Colon (tissue), 2 donors: ENCODE measurements at regions not wholly inside any gene's neighbourhood (a gene's known extent, or its start where the extent isn't known, plus 50 kb on each side); places are given as distances from the start of the nearest gene placed in this dataset.
A peak's percentile ranks its signal among the peaks of the same experiment; 100 is the strongest.

Source experiments
- FAIRE-seq: peaks from 2 replicates; lab custom pipeline; 2012; peaks lifted over from hg19 to GRCh38; lab: Jason Lieb, UNC
- donor health status: control.
- donor health status: control.

GRCh38 chr6:147133669-147134068 is 70.5 kb upstream of the STXBP5 start:
- FAIRE-seq = no peak

DNA sequence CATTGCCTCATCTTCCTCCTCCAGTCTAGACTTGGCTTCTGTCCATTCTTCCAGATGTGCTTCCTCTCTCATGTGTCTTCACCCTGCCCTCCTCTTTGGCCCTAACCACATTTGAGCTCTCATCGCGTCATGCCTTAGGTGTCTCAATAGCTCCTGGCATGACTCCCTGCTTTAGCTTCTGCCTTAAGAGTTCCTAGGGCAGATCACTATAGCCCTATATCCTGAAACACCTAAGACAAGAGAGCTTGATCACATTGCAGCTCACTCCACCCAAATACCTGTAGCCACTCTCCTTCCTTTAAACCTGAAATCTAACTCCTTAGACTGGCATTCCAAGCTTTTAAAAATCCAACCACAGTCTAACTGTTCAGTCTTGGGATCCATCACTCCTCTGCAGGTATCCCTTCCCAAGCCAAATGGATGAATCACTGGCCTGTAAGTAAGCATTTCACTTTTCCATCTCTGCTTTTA is 69.0 kb upstream of the STXBP5 start:
- FAIRE-seq = no peak

DNA sequence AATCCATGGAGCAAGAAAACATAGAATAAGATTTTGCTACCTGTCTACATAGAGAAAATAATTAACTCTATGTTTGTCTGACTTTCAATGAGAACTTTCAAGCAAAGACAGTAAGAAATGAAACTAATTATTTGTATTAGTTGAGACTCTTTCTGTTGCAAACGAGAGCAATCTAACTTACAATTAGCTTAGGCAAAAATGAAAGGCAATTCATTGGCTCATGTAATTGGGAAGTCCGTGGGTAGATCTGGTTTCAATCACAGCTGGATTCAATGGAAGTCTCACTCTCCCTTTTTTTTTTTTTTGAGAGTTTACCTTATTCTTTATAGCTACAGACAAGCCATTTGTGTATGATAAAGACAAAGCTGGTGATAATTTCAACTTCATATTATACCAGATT is 68.2 kb upstream of the STXBP5 start:
- FAIRE-seq = no peak

GRCh38 chr6:147137986-147138385 is 66.2 kb upstream of the STXBP5 start:
- no peak for FAIRE-seq

DNA sequence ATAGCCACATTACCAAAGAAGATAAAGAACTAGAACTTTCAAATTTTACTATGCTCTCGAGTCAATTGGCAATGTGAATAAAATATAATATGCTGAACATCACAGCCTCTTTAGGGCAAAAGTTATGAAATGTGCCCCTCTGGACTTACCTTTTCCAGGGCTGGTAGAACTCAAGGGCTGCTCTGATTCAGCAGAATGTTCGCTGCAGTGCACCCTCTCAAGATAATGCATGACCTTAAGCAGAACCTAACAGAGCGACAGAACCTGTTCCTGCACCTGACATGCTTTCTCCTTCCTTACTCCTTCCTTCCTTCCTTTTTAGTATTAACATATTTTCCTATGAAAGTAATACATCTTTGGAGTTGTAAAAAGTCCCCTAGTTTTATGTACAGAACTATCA is 65.4 kb upstream of the STXBP5 start:
- FAIRE-seq = no peak

- FAIRE-seq = no peak
Observed at GRCh38 chr6:147141711-147142308, 62.4 kb upstream of the STXBP5 start.

DNA sequence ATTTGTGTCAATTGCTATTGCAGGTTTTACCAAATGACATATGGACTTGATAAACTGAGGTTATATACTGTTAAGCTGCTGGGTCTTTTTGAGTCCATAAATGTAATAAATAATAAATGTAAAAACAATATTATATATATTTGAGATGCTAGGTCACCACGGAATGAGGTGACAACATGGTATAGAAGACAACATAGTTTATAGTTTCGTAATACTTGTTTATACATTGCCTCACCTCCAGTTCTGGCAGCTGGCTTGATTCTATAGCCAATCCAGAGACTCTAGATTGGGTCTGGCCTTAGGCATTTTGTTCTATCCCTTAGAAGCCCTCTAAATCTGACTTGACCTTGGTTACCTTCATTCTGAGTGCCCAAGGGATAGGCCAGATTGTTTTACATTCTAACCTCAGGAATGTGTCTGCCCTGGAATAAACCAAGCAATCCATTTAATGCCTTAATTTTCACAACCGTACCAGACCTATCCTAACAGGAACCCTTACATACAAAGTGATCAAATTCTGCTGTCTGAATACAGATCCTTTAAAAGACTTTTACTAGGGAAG is 61.5 kb upstream of the STXBP5 start:
- no peak for FAIRE-seq

- no peak for FAIRE-seq
Observed at GRCh38 chr6:147149092-147149491, 55.1 kb upstream of the STXBP5 start.

DNA sequence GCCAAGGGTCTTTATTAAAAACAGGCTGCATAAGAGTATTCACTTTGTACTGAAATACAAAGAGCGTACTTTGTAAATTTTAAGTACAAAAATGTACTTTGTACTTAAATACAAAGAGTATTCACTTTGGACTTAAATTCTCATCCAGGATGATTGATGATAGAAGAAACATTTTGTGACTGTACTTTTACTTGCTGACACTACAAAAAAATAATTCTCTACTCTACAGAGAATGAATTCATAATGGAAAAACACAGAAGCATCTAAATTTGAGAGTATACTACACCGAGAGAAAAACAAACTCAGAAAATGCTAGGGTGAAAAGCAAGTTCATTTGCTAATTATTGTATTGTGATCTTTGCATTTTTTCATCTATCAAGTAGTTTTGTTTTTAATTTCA is 54.4 kb upstream of the STXBP5 start:
- FAIRE-seq = no peak

DNA sequence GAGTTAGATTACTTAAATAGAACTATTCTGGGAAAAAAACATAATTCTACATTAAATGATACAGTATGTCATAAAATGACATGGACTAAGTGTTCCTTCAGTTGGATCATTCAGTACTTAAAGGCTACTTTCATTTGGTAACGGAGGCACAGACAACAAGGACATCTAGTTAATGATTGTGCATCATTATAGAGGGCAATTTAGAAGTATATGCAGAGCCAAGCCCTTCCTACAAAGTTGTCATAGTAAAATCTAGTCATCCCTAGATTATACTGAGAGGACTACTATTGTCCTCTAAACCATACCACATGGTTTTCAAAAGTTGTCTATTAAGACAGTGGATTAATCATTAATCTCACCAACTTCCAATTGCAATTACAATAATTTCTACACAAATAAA is 53.9 kb upstream of the STXBP5 start:
- FAIRE-seq = peak; percentile 93
